ENCODE measurements at regions not wholly inside any gene's neighbourhood (a gene's known extent, or its start where the extent isn't known, plus 50 kb on each side); places are given as distances from the start of the nearest gene placed in this dataset.
"Not testable (repeated sequence)": the region's sequence is repeated elsewhere in the genome, so short reads cannot be mapped to it uniquely, and the experiment has no call there.

- TF ChIP-seq CTCF (IDR thresholded peaks at IDR 0.05; ENCODE audit: extremely low read depth, missing control alignments): no peak
- no peak for DNase-seq (ENCODE audit: low spot score)
Measured at GRCh38 chr4:133559987-133560386, 410.9 kb downstream of the PCDH10 start.

- no peak for TF ChIP-seq CTCF (IDR thresholded peaks at IDR 0.05; ENCODE audit: extremely low read depth, missing control alignments)
- DNase-seq (ENCODE audit: low spot score): no peak
Measured at GRCh38 chr4:133555671-133556070, 406.6 kb downstream of the PCDH10 start.

GRCh38 chr4:133550436-133550835 lies 401.3 kb downstream of the PCDH10 start:
- no peak for TF ChIP-seq CTCF (IDR thresholded peaks at IDR 0.05; ENCODE audit: extremely low read depth, missing control alignments)
- no peak for DNase-seq (ENCODE audit: low spot score)

GRCh38 chr4:133544097-133544496 lies 395.0 kb downstream of the PCDH10 start:
- no peak for DNase-seq (ENCODE audit: low spot score)
- no peak for TF ChIP-seq CTCF (IDR thresholded peaks at IDR 0.05; ENCODE audit: extremely low read depth, missing control alignments)

GRCh38 chr4:133537780-133538281 lies 388.7 kb downstream of the PCDH10 start:
- no peak for TF ChIP-seq CTCF (IDR thresholded peaks at IDR 0.05; ENCODE audit: extremely low read depth, missing control alignments)
- DNase-seq (ENCODE audit: low spot score): no peak

GRCh38 chr4:133534224-133534623 lies 385.1 kb downstream of the PCDH10 start:
- not testable (repeated sequence) for DNase-seq (ENCODE audit: low spot score)

GRCh38 chr4:133524369-133524768 lies 375.3 kb downstream of the PCDH10 start:
- no peak for TF ChIP-seq CTCF (IDR thresholded peaks at IDR 0.05; ENCODE audit: extremely low read depth, missing control alignments)
- DNase-seq (ENCODE audit: low spot score): no peak

GRCh38 chr4:133513901-133514300 lies 364.8 kb downstream of the PCDH10 start:
- DNase-seq (ENCODE audit: low spot score): no peak
- no peak for TF ChIP-seq CTCF (IDR thresholded peaks at IDR 0.05; ENCODE audit: extremely low read depth, missing control alignments)

Data from GM20000 (cell line).